HL-60 (cell line): ENCODE measurements at regions not wholly inside any gene's neighbourhood (a gene's known extent, or its start where the extent isn't known, plus 50 kb on each side); places are given as distances from the start of the nearest gene placed in this dataset.

ENCODE experiments used
- DNase-seq, 2 experiments: peaks; one replicate each; pipeline ENCODE4 v3.0.0-alpha.2; 2010 to 2020; ENCODE audit warnings: low read depth in 1 of 2, low spot score in 1 of 2
- H3K27ac ChIP-seq: fragments of 250-450 bp; sonication (Bioruptor Pico); replicated peaks from 2 replicates; pipeline ENCODE4 v1.5.1; 2020; ENCODE audit warnings: mild to moderate bottlenecking, moderate library complexity
- H3K27me3 ChIP-seq: fragments of 250-450 bp; sonication (Bioruptor Pico); 2 replicates; pipeline ENCODE4 v1.5.1; 2021; ENCODE audit warnings: mild to moderate bottlenecking, moderate library complexity; ENCODE audit not compliant: insufficient read depth, poor library complexity, severe bottlenecking
- H3K4me3 ChIP-seq: replicated peaks from 2 replicates; pipeline ENCODE4 v1.5.1; 2011; ENCODE audit warnings: mild to moderate bottlenecking, control low read depth, low read length; ENCODE audit not compliant: insufficient read depth
- GABPA ChIP-seq: IDR thresholded peaks from 2 replicates; pipeline ENCODE4 v1.6.1; 2012; ENCODE audit warnings: low read depth
- POLR2AphosphoS5 ChIP-seq: IDR thresholded peaks from 2 replicates; pipeline ENCODE4 v1.6.1; 2012; ENCODE audit warnings: low read depth
- SPI1 ChIP-seq: IDR thresholded peaks from 2 replicates; pipeline ENCODE4 v1.6.1; 2012; ENCODE audit warnings: low read depth, mild to moderate bottlenecking, borderline replicate concordance
- TF ChIP-seq, protein P1 (sequence below): IDR thresholded peaks from 2 replicates; pipeline ENCODE4 v1.6.1; 2012; ENCODE audit warnings: low read depth; ENCODE audit not compliant: insufficient replicate concordance
- TF ChIP-seq, protein P2 (sequence below): IDR thresholded peaks from one replicate; pipeline ENCODE4 v1.5.1; 2011; ENCODE audit warnings: low read length, control low read depth, inconsistent platforms; ENCODE audit not compliant: insufficient read depth

DNA sequence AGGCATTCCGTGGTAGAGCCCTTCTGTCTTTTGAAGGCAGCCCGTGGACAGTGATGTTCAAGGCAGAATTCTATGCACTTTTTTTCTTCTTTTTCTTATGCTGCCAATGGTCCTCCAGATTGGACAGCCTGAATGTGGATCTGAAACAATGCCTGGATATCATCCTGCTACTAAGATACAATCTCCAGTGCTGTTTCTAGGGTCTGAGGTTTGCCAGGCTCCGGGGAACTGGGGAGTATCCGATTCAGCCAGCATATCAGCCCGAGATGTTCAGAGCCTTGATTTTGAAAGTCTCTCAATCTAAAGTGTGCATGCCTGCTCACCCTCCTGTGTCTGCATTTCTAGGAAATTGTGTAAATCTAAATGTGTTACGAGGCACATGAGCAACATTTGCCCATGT lies 103.8 kb upstream of the WWC1 start:
- Histone ChIP-seq H3K4me3 (no peak overlapping the region), H3K27me3 (no peaks in the 10 kb centered on the region), H3K27ac (no peak overlapping the region)
- TF ChIP-seq POLR2AphosphoS5 (no peak), GABPA (no peak)
- no peak for DNase-seq

DNA sequence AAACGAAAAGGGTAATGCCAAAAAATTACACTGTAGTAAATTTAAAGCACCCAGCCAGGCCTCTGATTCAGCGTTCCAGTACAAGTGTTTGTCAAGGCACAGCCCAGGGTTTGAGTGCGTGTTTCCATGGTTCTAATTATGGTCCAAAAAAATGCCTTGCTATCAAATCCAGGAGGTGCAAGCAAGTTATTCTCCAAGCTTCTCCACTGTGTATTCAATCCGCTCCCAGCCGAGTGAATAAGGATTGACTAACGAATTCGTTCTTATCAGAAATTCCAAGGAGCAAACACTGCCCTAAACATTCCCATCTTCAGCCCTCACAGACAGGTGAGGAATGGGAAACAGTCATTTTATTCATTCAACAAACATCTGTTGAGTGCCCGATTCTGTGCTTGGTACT lies 103.3 kb upstream of the WWC1 start:
- TF ChIP-seq, protein P1, sequence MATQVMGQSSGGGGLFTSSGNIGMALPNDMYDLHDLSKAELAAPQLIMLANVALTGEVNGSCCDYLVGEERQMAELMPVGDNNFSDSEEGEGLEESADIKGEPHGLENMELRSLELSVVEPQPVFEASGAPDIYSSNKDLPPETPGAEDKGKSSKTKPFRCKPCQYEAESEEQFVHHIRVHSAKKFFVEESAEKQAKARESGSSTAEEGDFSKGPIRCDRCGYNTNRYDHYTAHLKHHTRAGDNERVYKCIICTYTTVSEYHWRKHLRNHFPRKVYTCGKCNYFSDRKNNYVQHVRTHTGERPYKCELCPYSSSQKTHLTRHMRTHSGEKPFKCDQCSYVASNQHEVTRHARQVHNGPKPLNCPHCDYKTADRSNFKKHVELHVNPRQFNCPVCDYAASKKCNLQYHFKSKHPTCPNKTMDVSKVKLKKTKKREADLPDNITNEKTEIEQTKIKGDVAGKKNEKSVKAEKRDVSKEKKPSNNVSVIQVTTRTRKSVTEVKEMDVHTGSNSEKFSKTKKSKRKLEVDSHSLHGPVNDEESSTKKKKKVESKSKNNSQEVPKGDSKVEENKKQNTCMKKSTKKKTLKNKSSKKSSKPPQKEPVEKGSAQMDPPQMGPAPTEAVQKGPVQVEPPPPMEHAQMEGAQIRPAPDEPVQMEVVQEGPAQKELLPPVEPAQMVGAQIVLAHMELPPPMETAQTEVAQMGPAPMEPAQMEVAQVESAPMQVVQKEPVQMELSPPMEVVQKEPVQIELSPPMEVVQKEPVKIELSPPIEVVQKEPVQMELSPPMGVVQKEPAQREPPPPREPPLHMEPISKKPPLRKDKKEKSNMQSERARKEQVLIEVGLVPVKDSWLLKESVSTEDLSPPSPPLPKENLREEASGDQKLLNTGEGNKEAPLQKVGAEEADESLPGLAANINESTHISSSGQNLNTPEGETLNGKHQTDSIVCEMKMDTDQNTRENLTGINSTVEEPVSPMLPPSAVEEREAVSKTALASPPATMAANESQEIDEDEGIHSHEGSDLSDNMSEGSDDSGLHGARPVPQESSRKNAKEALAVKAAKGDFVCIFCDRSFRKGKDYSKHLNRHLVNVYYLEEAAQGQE, result no peak
- TF ChIP-seq, protein P2, sequence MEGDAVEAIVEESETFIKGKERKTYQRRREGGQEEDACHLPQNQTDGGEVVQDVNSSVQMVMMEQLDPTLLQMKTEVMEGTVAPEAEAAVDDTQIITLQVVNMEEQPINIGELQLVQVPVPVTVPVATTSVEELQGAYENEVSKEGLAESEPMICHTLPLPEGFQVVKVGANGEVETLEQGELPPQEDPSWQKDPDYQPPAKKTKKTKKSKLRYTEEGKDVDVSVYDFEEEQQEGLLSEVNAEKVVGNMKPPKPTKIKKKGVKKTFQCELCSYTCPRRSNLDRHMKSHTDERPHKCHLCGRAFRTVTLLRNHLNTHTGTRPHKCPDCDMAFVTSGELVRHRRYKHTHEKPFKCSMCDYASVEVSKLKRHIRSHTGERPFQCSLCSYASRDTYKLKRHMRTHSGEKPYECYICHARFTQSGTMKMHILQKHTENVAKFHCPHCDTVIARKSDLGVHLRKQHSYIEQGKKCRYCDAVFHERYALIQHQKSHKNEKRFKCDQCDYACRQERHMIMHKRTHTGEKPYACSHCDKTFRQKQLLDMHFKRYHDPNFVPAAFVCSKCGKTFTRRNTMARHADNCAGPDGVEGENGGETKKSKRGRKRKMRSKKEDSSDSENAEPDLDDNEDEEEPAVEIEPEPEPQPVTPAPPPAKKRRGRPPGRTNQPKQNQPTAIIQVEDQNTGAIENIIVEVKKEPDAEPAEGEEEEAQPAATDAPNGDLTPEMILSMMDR, result no peak
- no peak for TF ChIP-seq SPI1
- TF ChIP-seq GABPA, result no peak
- TF ChIP-seq POLR2AphosphoS5, result no peak
- Histone ChIP-seq H3K4me3 (no peak overlapping the region), H3K27me3 (no peaks in the 10 kb centered on the region), H3K27ac (no peak overlapping the region)
- no peak for DNase-seq

DNA sequence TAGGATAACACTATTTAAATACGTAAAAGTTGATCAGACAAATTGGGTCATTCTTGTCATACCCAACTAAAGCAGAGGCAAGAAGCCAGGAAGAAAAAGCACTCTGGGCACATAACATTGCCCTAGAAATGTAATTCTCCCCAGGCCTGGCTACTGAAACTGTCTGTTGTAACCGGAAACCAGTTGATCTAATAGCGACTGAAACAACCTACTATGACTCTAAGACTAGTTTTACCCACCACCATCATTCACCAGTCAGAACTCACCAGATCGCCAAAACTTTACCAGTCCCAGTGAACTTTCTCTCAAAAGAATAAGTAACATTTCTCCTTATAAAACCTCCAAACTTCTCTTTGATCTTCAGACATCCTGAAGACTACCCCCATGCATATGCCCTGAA lies 99.3 kb upstream of the WWC1 start:
- H3K27me3 ChIP-seq, result no peaks in the 10 kb centered on the region
- TF ChIP-seq POLR2AphosphoS5 (no peak), SPI1 (no peak), GABPA (no peak)
- TF ChIP-seq, protein P1, result no peak
- no peak overlapping the region for H3K27ac ChIP-seq

DNA sequence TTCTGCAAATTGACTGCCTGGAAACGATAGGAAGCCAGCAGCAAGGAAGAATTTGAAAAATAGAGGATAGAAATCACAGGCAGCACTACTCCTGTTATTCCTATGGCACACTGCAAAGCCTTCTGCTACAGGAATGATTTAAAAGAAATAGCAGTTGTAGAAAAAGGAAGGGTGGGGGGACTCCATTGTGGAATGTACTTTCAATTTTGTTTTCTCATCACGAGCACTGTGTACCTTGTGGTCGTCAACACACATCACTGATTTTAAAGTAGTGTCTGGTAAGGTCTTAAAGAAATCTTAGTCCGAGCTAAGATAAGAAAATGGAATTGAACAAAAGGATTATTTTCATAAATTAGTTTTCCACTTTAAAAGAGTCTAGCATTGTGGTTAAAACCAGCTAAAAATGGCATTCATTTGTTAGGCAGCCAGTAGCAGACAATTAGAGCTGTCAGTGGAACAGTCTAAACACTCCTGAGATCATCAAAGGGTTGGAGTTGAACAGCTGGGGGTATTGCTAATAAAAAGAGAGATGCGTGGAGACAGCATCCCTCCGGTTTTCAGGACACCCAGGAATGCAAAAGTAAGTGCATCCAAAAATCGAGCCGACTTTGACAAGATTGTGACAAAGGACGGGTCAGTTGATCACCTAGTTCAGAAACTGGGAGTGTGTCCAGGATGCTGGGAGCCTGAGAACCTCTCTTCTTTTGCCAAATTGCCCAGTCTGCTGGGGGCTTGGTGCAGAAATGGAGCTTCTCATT lies 97.8 kb upstream of the WWC1 start:
- TF ChIP-seq GABPA (no peak), SPI1 (no peak)
- TF ChIP-seq, protein P1, result no peak
- TF ChIP-seq, protein P2, result no peak
- Histone ChIP-seq H3K27me3 (no peaks in the 10 kb centered on the region), H3K27ac (no peak overlapping the region), H3K4me3 (no peak overlapping the region)
- DNase-seq, result no peak

More for the DNA sequence above, 99.3 kb upstream of the WWC1 start:
- no peak for DNase-seq
- no peak overlapping the region for H3K4me3 ChIP-seq
